ENCODE measurements at regions not wholly inside any gene's neighbourhood (a gene's known extent, or its start where the extent isn't known, plus 50 kb on each side); places are given as distances from the start of the nearest gene placed in this dataset.

DNA sequence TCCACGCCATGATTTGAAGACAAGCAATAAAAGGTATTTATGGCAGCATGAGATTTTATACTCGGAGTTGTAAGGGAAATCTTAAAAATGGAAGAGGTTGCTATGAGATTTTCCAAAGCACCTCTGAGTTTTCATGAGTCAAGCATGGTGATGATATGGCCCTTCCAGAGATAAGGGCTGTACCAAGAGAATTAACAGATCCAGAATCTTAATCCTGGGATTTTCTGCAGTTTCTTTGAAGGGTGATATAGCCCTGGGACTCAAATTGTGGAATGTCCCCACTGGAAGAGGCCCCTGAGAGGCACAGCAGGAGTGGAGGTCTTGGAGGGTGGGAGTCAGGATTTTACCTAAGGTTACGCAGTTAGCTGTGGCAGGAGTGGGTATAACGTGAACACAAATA is 243.3 kb downstream of the ZNF621 start:
- no peaks in the 10 kb centered on the region for H3K4me1 ChIP-seq
- H3K9me3 ChIP-seq: no peaks in the 10 kb centered on the region
- DNase-seq: no peak
- no peaks in the 10 kb centered on the region for H3K36me3 ChIP-seq
- no peak overlapping the region for H3K4me3 ChIP-seq (ENCODE audit: low read depth, low read length)
- H3K27me3 ChIP-seq: no peaks in the 10 kb centered on the region
- TF ChIP-seq, protein P1, sequence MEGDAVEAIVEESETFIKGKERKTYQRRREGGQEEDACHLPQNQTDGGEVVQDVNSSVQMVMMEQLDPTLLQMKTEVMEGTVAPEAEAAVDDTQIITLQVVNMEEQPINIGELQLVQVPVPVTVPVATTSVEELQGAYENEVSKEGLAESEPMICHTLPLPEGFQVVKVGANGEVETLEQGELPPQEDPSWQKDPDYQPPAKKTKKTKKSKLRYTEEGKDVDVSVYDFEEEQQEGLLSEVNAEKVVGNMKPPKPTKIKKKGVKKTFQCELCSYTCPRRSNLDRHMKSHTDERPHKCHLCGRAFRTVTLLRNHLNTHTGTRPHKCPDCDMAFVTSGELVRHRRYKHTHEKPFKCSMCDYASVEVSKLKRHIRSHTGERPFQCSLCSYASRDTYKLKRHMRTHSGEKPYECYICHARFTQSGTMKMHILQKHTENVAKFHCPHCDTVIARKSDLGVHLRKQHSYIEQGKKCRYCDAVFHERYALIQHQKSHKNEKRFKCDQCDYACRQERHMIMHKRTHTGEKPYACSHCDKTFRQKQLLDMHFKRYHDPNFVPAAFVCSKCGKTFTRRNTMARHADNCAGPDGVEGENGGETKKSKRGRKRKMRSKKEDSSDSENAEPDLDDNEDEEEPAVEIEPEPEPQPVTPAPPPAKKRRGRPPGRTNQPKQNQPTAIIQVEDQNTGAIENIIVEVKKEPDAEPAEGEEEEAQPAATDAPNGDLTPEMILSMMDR (IDR thresholded peaks at IDR 0.05; ENCODE audit: low read depth, low read length): no peak

- Histone ChIP-seq H3K9me3 (no peaks in the 10 kb centered on the region), H3K27me3 (no peaks in the 10 kb centered on the region), H3K4me3 (ENCODE audit: low read depth, low read length) (no peak overlapping the region), H3K4me1 (no peaks in the 10 kb centered on the region), H3K36me3 (no peaks in the 10 kb centered on the region)
- no peak for DNase-seq
- TF ChIP-seq, protein P1 (IDR thresholded peaks at IDR 0.05; ENCODE audit: low read depth, low read length): no peak
These were observed 243.8 kb downstream of the ZNF621 start for GRCh38 chr3:40768536-40768935.

DNA sequence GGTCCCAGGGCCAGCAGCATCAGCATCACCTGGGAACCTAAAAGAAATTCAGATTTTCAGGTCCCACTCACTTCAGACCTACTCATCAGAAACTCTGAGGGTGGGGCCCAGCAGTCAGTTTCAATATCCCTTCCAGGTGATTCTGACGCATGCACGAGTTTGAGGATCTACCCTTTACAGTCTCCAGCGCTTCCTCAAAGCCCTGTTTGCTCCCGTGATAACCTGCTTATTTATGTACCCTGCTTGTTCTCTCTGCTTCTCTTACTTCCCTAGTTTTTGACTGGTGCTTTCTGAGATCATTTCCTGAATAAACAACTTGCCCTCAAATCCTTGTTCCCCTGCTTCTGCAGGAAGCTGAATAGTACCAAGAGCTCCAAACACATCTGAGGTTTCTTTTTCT is 245.3 kb downstream of the ZNF621 start:
- DNase-seq: no peak

GRCh38 chr3:40771112-40771511 is 246.4 kb downstream of the ZNF621 start:
- Histone ChIP-seq H3K9me3 (no peaks in the 10 kb centered on the region), H3K4me3 (ENCODE audit: low read depth, low read length) (no peak overlapping the region), H3K27me3 (no peaks in the 10 kb centered on the region), H3K4me1 (no peaks in the 10 kb centered on the region), H3K36me3 (no peaks in the 10 kb centered on the region)
- TF ChIP-seq, protein P1 (IDR thresholded peaks at IDR 0.05; ENCODE audit: low read depth, low read length): no peak
- DNase-seq: no peak

More for the DNA sequence above, 245.3 kb downstream of the ZNF621 start:
- Histone ChIP-seq H3K4me3 (ENCODE audit: low read depth, low read length) (no peak overlapping the region), H3K9me3 (no peaks in the 10 kb centered on the region), H3K36me3 (no peaks in the 10 kb centered on the region), H3K4me1 (no peaks in the 10 kb centered on the region), H3K27me3 (no peaks in the 10 kb centered on the region)
- TF ChIP-seq, protein P1 (IDR thresholded peaks at IDR 0.05; ENCODE audit: low read depth, low read length): no peak

GRCh38 chr3:40779039-40779438 is 254.3 kb downstream of the ZNF621 start:
- H3K36me3 ChIP-seq: no peaks in the 10 kb centered on the region
- H3K9me3 ChIP-seq: no peaks in the 10 kb centered on the region
- TF ChIP-seq, protein P1 (IDR thresholded peaks at IDR 0.05; ENCODE audit: low read depth, low read length): no peak
- no peak overlapping the region for H3K4me3 ChIP-seq (ENCODE audit: low read depth, low read length)
- no peaks in the 10 kb centered on the region for H3K27me3 ChIP-seq
- no peak for DNase-seq
- H3K4me1 ChIP-seq: no peaks in the 10 kb centered on the region

- DNase-seq: no peak
These were observed 255.6 kb downstream of the ZNF621 start for GRCh38 chr3:40780291-40780924.

More at GRCh38 chr3:40780291-40780924, 255.6 kb downstream of the ZNF621 start:
- TF ChIP-seq, protein P1 (IDR thresholded peaks at IDR 0.05; ENCODE audit: low read depth, low read length): no peak
- Histone ChIP-seq H3K4me3 (ENCODE audit: low read depth, low read length) (no peak overlapping the region), H3K4me1 (no peaks in the 10 kb centered on the region), H3K9me3 (no peaks in the 10 kb centered on the region), H3K36me3 (no peaks in the 10 kb centered on the region), H3K27me3 (no peaks in the 10 kb centered on the region)
